H1 (cell line): ENCODE measurements at regions not wholly inside any gene's neighbourhood (a gene's known extent, or its start where the extent isn't known, plus 50 kb on each side); places are given as distances from the start of the nearest gene placed in this dataset.

Source experiments
- CTCF ChIA-PET: fragments of 300-600 bp; sonication (Branson Sonifier 250); formaldehyde crosslinking; loops from one replicate; lab custom pipeline; 2021; ENCODE audit not compliant: partially characterized antibody; lab: Charles Lee
- POLR2A ChIA-PET: fragments of 300-600 bp; sonication (Branson Sonifier 250); formaldehyde crosslinking; loops from one replicate; lab custom pipeline; 2021; ENCODE audit warnings: inconsistent platforms; ENCODE audit not compliant: partially characterized antibody; lab: Charles Lee
- DNase-seq, 2 experiments: peaks; one replicate each; pipeline versions ENCODE4 v3.0.0 to v3.0.0-alpha.2; 2010 to 2022; ENCODE audit warnings: low spot score in 2 of 2, low read depth in 1 of 2, mixed read lengths in 1 of 2
- FAIRE-seq: peaks from 2 replicates; lab custom pipeline; 2011; peaks lifted over from hg19 to GRCh38; lab: Jason Lieb, UNC
- H2AFZ ChIP-seq: 2 replicates; pipeline ENCODE4 v1.8.1; 2012; ENCODE audit warnings: low read length, inconsistent platforms
- H2AK5ac ChIP-seq: 2 replicates; pipeline ENCODE4 v1.6.1; 2013; ENCODE audit warnings: low read depth, low read length
- H2BK120ac ChIP-seq: replicated peaks from 2 replicates; pipeline ENCODE3; 2013; ENCODE audit warnings: low read depth, low read length, inconsistent platforms
- H2BK12ac ChIP-seq: 2 replicates; pipeline ENCODE4 v1.6.1; 2013; ENCODE audit warnings: low read depth, low read length
- H2BK15ac ChIP-seq: 2 replicates; pipeline ENCODE4 v1.6.1; 2013; ENCODE audit warnings: low read length
- H2BK20ac ChIP-seq: 2 replicates; pipeline ENCODE4 v1.6.1; 2013; ENCODE audit warnings: low read length
- H2BK5ac ChIP-seq: 2 replicates; pipeline ENCODE4 v1.6.1; 2013; ENCODE audit warnings: low read depth, low read length
- H3K14ac ChIP-seq: 2 replicates; pipeline ENCODE4 v1.6.1; 2013; ENCODE audit warnings: inconsistent platforms; ENCODE audit not compliant: insufficient read length
- H3K18ac ChIP-seq: 2 replicates; pipeline ENCODE4 v1.6.1; 2013; ENCODE audit warnings: low read length; ENCODE audit errors: extremely low read depth
- H3K23ac ChIP-seq: 2 replicates; pipeline ENCODE4 v1.6.1; 2013; ENCODE audit warnings: inconsistent platforms; ENCODE audit not compliant: insufficient read length
- H3K23me2 ChIP-seq: 2 replicates; pipeline ENCODE4 v1.6.1; 2013; ENCODE audit warnings: low read depth, low read length
- H3K27ac ChIP-seq: 2 replicates; pipeline ENCODE4 v1.6.1; 2011; ENCODE audit warnings: low read depth, low read length, inconsistent platforms
- H3K27me3 ChIP-seq, 4 experiments: replicated peaks in 1 of 4; 1 replicate in 1 of 4; 2 replicates in 3 of 4; pipeline versions ENCODE4 v1.6.1 to v1.8.1; 2011 to 2013; ENCODE audit warnings: low read length in 3 of 4, mild to moderate bottlenecking in 3 of 4, inconsistent platforms in 2 of 4, mixed read lengths in 2 of 4, moderate library complexity in 1 of 4; ENCODE audit not compliant: control insufficient read depth in 3 of 4, insufficient read depth in 3 of 4; ENCODE audit errors: extremely low read depth in 1 of 4
- H3K36me3 ChIP-seq, 4 experiments: 2 replicates each; pipeline versions ENCODE4 v1.6.1 to v1.8.1; 2011 to 2013; ENCODE audit warnings: mild to moderate bottlenecking in 4 of 4, low read length in 3 of 4, moderate library complexity in 2 of 4, control low read depth in 1 of 4, inconsistent platforms in 1 of 4; ENCODE audit not compliant: insufficient read depth in 4 of 4, control insufficient read depth in 2 of 4
- H3K4ac ChIP-seq: replicated peaks from 2 replicates; pipeline ENCODE3; 2013; ENCODE audit warnings: low read length, low read depth, mixed read lengths, inconsistent platforms; ENCODE audit not compliant: insufficient read length
- H3K4me1 ChIP-seq, 4 experiments: replicated peaks in 1 of 4; 1 replicate in 1 of 4; 2 replicates in 3 of 4; pipeline versions ENCODE4 v1.6.1 to v1.8.1; 2011 to 2013; ENCODE audit warnings: low read length in 3 of 4, inconsistent platforms in 2 of 4, mixed read lengths in 1 of 4; ENCODE audit not compliant: insufficient read depth in 4 of 4, control insufficient read depth in 3 of 4
- H3K4me2 ChIP-seq, 2 experiments: 2 replicates each; pipeline versions ENCODE4 v1.6.1 to v1.8.1; 2011 to 2013; ENCODE audit warnings: low read depth in 2 of 2, low read length in 2 of 2, control low read depth in 1 of 2, inconsistent platforms in 1 of 2, mild to moderate bottlenecking in 1 of 2; ENCODE audit not compliant: insufficient read depth in 1 of 2
- H3K4me3 ChIP-seq, 4 experiments: fragments of 200-600, 300-600 bp in 1 of 4; sonication (generic), shearing (Covaris generic), sonication (Bioruptor Twin) in 1 of 4; 2 replicates each; pipeline versions ENCODE4 v1.5.1 to v1.8.1; 2011 to 2016; ENCODE audit warnings: low read length in 4 of 4, low read depth in 3 of 4, control low read depth in 2 of 4, inconsistent platforms in 2 of 4, mild to moderate bottlenecking in 2 of 4, mixed read lengths in 1 of 4, moderate library complexity in 1 of 4; ENCODE audit not compliant: insufficient read depth in 2 of 4; ENCODE audit errors: extremely low read depth in 1 of 4
- H3K56ac ChIP-seq: replicated peaks from 2 replicates; pipeline ENCODE3; 2013; ENCODE audit warnings: low read depth, mild to moderate bottlenecking, mixed read lengths, low read length, inconsistent platforms; ENCODE audit not compliant: insufficient read length
- H3K79me1 ChIP-seq: 2 replicates; pipeline ENCODE4 v1.6.1; 2013; ENCODE audit warnings: low read depth, low read length, control low read depth
- H3K79me2 ChIP-seq, 2 experiments: 2 replicates each; pipeline versions ENCODE4 v1.6.1 to v1.8.1; 2012 to 2013; ENCODE audit warnings: low read length in 2 of 2, mild to moderate bottlenecking in 2 of 2, inconsistent platforms in 1 of 2; ENCODE audit not compliant: insufficient read depth in 2 of 2, control insufficient read depth in 1 of 2
- H3K9ac ChIP-seq, 4 experiments: replicated peaks in 1 of 4; 1 replicate in 1 of 4; 2 replicates in 3 of 4; pipeline versions ENCODE4 v1.6.1 to v1.8.1; 2011 to 2013; ENCODE audit warnings: low read depth in 3 of 4, low read length in 3 of 4, control low read depth in 2 of 4, mild to moderate bottlenecking in 2 of 4, moderate library complexity in 2 of 4, inconsistent platforms in 1 of 4; ENCODE audit errors: extremely low read depth in 1 of 4
- H3K9me3 ChIP-seq, 2 experiments: 2 replicates each; pipeline versions ENCODE4 v1.6.1 to v1.8.1; 2012 to 2013; ENCODE audit warnings: mild to moderate bottlenecking in 2 of 2, moderate library complexity in 2 of 2, control low read depth in 1 of 2, inconsistent platforms in 1 of 2, low read depth in 1 of 2, low read length in 1 of 2, mixed read lengths in 1 of 2; ENCODE audit not compliant: insufficient read depth in 2 of 2
- H4K20me1 ChIP-seq, 2 experiments: replicated peaks in 1 of 2; 2 replicates each; pipeline versions ENCODE3 to v1.8.1; 2011 to 2013; ENCODE audit warnings: inconsistent platforms in 2 of 2, low read length in 2 of 2, mild to moderate bottlenecking in 1 of 2; ENCODE audit not compliant: insufficient read depth in 2 of 2, control insufficient read depth in 1 of 2
- H4K5ac ChIP-seq: 2 replicates; pipeline ENCODE4 v1.6.1; 2013; ENCODE audit warnings: low read length, low read depth, mixed read lengths, inconsistent platforms; ENCODE audit not compliant: insufficient read length
- H4K8ac ChIP-seq: 2 replicates; pipeline ENCODE4 v1.8.0; 2013; ENCODE audit warnings: mild to moderate bottlenecking, moderate library complexity, low read length, inconsistent platforms; ENCODE audit not compliant: insufficient read depth; ENCODE audit errors: extremely low read depth
- H4K91ac ChIP-seq: replicated peaks from 2 replicates; pipeline ENCODE3; 2013; ENCODE audit warnings: low read length, mixed read lengths, inconsistent platforms; ENCODE audit not compliant: insufficient read length
- BRCA1 ChIP-seq: IDR thresholded peaks from 2 replicates; pipeline ENCODE4 v1.6.1; 2012; ENCODE audit warnings: low read depth, low read length, improper control_type of control experiment
- CHD2 ChIP-seq: IDR thresholded peaks from 2 replicates; pipeline ENCODE4 v1.6.1; 2012; ENCODE audit warnings: low read length, improper control_type of control experiment
- EP300 ChIP-seq, 2 experiments: IDR thresholded peaks; 1 replicate in 1 of 2; 2 replicates in 1 of 2; pipeline ENCODE4 v1.6.1; 2011 to 2012; ENCODE audit warnings: low read depth in 2 of 2, low read length in 2 of 2, mild to moderate bottlenecking in 2 of 2, borderline replicate concordance in 1 of 2, inconsistent platforms in 1 of 2, moderate library complexity in 1 of 2
- EZH2 ChIP-seq: fragments of 200-600 bp; sonication (generic); IDR thresholded peaks from 2 replicates; pipeline ENCODE4 v1.7.1; 2012; ENCODE audit warnings: low read depth, mild to moderate bottlenecking, moderate library complexity, low read length, inconsistent platforms; ENCODE audit not compliant: severe bottlenecking
- FOSL1 ChIP-seq: IDR thresholded peaks from 2 replicates; pipeline ENCODE4 v1.6.1; 2011; ENCODE audit warnings: mild to moderate bottlenecking, low read depth, low read length, moderate library complexity; ENCODE audit not compliant: insufficient read depth
- NANOG ChIP-seq: IDR thresholded peaks from 2 replicates; pipeline ENCODE4 v1.6.1; 2011; ENCODE audit warnings: low read length, low read depth, mild to moderate bottlenecking, inconsistent platforms; ENCODE audit not compliant: insufficient read depth, poor library complexity, severe bottlenecking
- WGBS, 2 experiments: shearing (Covaris generic) in 1 of 2; methylation state at CpG; one replicate each; pipeline versions ENCODE4 v1.1.6 to v1.1.7; 2013 to 2015; ENCODE audit warnings: low lambda C conversion rate in 2 of 2, mixed read lengths in 2 of 2, inconsistent platforms in 1 of 2, low coverage in 1 of 2, missing lambda C conversion rate in 1 of 2; ENCODE audit not compliant: insufficient replicate concordance in 2 of 2, insufficient coverage in 1 of 2, insufficient read length in 1 of 2; ENCODE audit errors: extremely low coverage in 1 of 2, missing lambda C conversion rate in 1 of 2; 5-methylcytosine and 5-hydroxymethylcytosine counted together

DNA sequence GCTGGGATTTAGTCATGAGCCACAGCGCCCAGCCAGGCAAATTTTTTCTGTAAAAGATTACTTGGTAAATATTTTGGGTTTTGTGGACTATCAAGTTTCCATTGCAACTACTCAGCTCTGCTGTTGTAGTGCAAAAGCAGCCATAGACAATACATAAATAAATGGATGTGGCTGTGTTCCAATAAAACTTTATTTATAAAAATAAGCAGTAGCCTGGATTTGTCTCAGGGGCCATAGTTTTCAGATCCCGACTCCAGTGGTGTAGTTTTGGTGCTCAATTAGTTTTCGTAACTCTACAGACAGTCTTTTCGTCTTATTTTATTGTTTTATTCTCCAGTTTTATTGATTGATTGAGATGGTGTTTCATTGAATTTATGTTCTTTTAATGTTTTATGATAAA lies 80.1 kb upstream of the IVNS1ABP start:
- no peak overlapping the region for H2BK20ac ChIP-seq
- H3K79me1 ChIP-seq, result no peaks in the 10 kb centered on the region
- no peak overlapping the region for H2AFZ ChIP-seq
- H3K4me3 ChIP-seq, result no peak overlapping the region
- no peak for DNase-seq
- no peak overlapping the region for H3K14ac ChIP-seq
- no peaks in the 10 kb centered on the region for H3K9me3 ChIP-seq
- H2BK5ac ChIP-seq, result no peak overlapping the region
- H4K8ac ChIP-seq, result no peak overlapping the region
- no peaks in the 10 kb centered on the region for H3K27me3 ChIP-seq
- no peaks in the 10 kb centered on the region for H3K79me2 ChIP-seq
- no peak overlapping the region for H3K27ac ChIP-seq
- H4K91ac ChIP-seq, result no peak overlapping the region
- ChIA-PET POLR2A (no interaction called here), CTCF (no interaction called here)
- no peaks in the 10 kb centered on the region for H4K20me1 ChIP-seq
- FAIRE-seq, result no peak
- H3K36me3 ChIP-seq, result no peaks in the 10 kb centered on the region
- no peak overlapping the region for H4K5ac ChIP-seq
- no peak overlapping the region for H3K56ac ChIP-seq
- WGBS, 2 experiments, result 80% methylated on average over 4 of the region's 4 CpGs; no CpG with 5 or more reads in 1 of the 2 experiments
- no peak overlapping the region for H2BK15ac ChIP-seq
- no peak for TF ChIP-seq FOSL1
- no peak for TF ChIP-seq CHD2
- TF ChIP-seq NANOG, result no peak
- TF ChIP-seq BRCA1, result no peak
- TF ChIP-seq EZH2, result no peak
- no peak for TF ChIP-seq EP300 (IDR thresholded peaks at IDR 0.05; ENCODE audit: borderline replicate concordance in 1 of 2, low read depth in 2 of 2, low read length in 2 of 2)
- H3K4me2 ChIP-seq, result no peak overlapping the region
- H3K18ac ChIP-seq, result no peak overlapping the region
- H3K4ac ChIP-seq, result no peak overlapping the region
- H3K9ac ChIP-seq, result no peak overlapping the region
- no peak overlapping the region for H2BK120ac ChIP-seq
- H2BK12ac ChIP-seq, result no peak overlapping the region
- H3K23ac ChIP-seq, result no peak overlapping the region
- H3K23me2 ChIP-seq, result no peaks in the 10 kb centered on the region
- H3K4me1 ChIP-seq, result peaks cover 2 to 6% (median 3%) of the 10 kb centered on the region in 4 experiments; a peak in 6 of 7 replicates
- no peak overlapping the region for H2AK5ac ChIP-seq
